ENCODE measurements at regions not wholly inside any gene's neighbourhood (a gene's known extent, or its start where the extent isn't known, plus 50 kb on each side); places are given as distances from the start of the nearest gene placed in this dataset.
"Not testable (repeated sequence)": the region's sequence is repeated elsewhere in the genome, so short reads cannot be mapped to it uniquely, and the experiment has no call there.

GRCh38 chr12:42887657-42888056 is 298.1 kb upstream of the PRICKLE1 start:
- Mint-ChIP-seq H3K9me3 (ENCODE audit: low read depth) (peaks cover 12% of the 10 kb centered on the region), H3K36me3 (ENCODE audit: low read depth) (no peaks in the 10 kb centered on the region), H3K4me1 (no peaks in the 10 kb centered on the region), H3K27me3 (no peaks in the 10 kb centered on the region), H3K4me3 (no peak overlapping the region), H3K27ac (no peak overlapping the region)
- intact Hi-C loops (cut with DNase I, micrococcal nuclease), result no loop called here
- no peak for ATAC-seq
- ChIA-PET CTCF (no interaction called here), POLR2A (no interaction called here)
- no peak for DNase-seq

GRCh38 chr12:42886160-42886559 is 296.6 kb upstream of the PRICKLE1 start:
- DNase-seq (no peak), ATAC-seq (no peak)
- Mint-ChIP-seq H3K27ac (no peak overlapping the region), H3K27me3 (no peaks in the 10 kb centered on the region), H3K4me3 (no peak overlapping the region), H3K9me3 (ENCODE audit: low read depth) (peaks cover 11% of the 10 kb centered on the region), H3K36me3 (ENCODE audit: low read depth) (no peaks in the 10 kb centered on the region), H3K4me1 (no peaks in the 10 kb centered on the region)
- POLR2A ChIA-PET, result no interaction called here
- intact Hi-C loops (cut with DNase I, micrococcal nuclease), result no loop called here
- CTCF ChIA-PET, result no interaction called here

- POLR2A ChIA-PET, result no interaction called here
- DNase-seq, result no peak
- Mint-ChIP-seq H3K27ac (no peak overlapping the region), H3K9me3 (ENCODE audit: low read depth) (peaks cover 14% of the 10 kb centered on the region), H3K36me3 (ENCODE audit: low read depth) (no peaks in the 10 kb centered on the region), H3K27me3 (no peaks in the 10 kb centered on the region), H3K4me1 (no peaks in the 10 kb centered on the region), H3K4me3 (no peak overlapping the region)
- intact Hi-C loops (cut with DNase I, micrococcal nuclease), result no loop called here
- CTCF ChIA-PET, result no interaction called here
- no peak for ATAC-seq
Measured at GRCh38 chr12:42885677-42886076, 296.1 kb upstream of the PRICKLE1 start.

GRCh38 chr12:42884116-42884515 is 294.6 kb upstream of the PRICKLE1 start:
- DNase-seq, result no peak
- CTCF ChIA-PET, result no interaction called here

GRCh38 chr12:42873401-42873800 is 283.9 kb upstream of the PRICKLE1 start:
- no peaks in the 10 kb centered on the region for H3K27me3 Mint-ChIP-seq
- no peak overlapping the region for H3K4me3 Mint-ChIP-seq
- no peak overlapping the region for H3K27ac Mint-ChIP-seq
- DNase-seq, result no peak
- intact Hi-C loops (cut with DNase I, micrococcal nuclease), result no loop called here
- POLR2A ChIA-PET, result no interaction called here
- no peaks in the 10 kb centered on the region for H3K36me3 Mint-ChIP-seq (ENCODE audit: low read depth)
- CTCF ChIA-PET, result no interaction called here
- peaks cover 4% of the 10 kb centered on the region for H3K9me3 Mint-ChIP-seq (ENCODE audit: low read depth)
- H3K4me1 Mint-ChIP-seq, result no peaks in the 10 kb centered on the region
- ATAC-seq, result no peak

More at GRCh38 chr12:42884116-42884515, 294.6 kb upstream of the PRICKLE1 start:
- POLR2A ChIA-PET, result no interaction called here
- intact Hi-C loops (cut with DNase I, micrococcal nuclease), result no loop called here
- no peak for ATAC-seq
- Mint-ChIP-seq H3K27me3 (no peaks in the 10 kb centered on the region), H3K36me3 (ENCODE audit: low read depth) (no peaks in the 10 kb centered on the region), H3K4me3 (no peak overlapping the region), H3K27ac (no peak overlapping the region), H3K9me3 (ENCODE audit: low read depth) (peaks cover 15% of the 10 kb centered on the region), H3K4me1 (no peaks in the 10 kb centered on the region)

GRCh38 chr12:42871816-42872215 is 282.3 kb upstream of the PRICKLE1 start:
- POLR2A ChIA-PET, result no interaction called here
- no peaks in the 10 kb centered on the region for H3K36me3 Mint-ChIP-seq (ENCODE audit: low read depth)
- H3K27ac Mint-ChIP-seq, result no peak overlapping the region

GRCh38 chr12:42868291-42868690 is 278.7 kb upstream of the PRICKLE1 start:
- Mint-ChIP-seq H3K27ac (no peak overlapping the region), H3K36me3 (ENCODE audit: low read depth) (no peaks in the 10 kb centered on the region), H3K4me3 (no peak overlapping the region), H3K9me3 (ENCODE audit: low read depth) (no peaks in the 10 kb centered on the region), H3K27me3 (no peaks in the 10 kb centered on the region), H3K4me1 (no peaks in the 10 kb centered on the region)
- intact Hi-C loops (cut with DNase I, micrococcal nuclease), result no loop called here
- ATAC-seq (no peak), DNase-seq (no peak)
- ChIA-PET CTCF (no interaction called here), POLR2A (no interaction called here)

More at GRCh38 chr12:42871816-42872215, 282.3 kb upstream of the PRICKLE1 start:
- intact Hi-C loops (cut with DNase I, micrococcal nuclease), result no loop called here
- Mint-ChIP-seq H3K27me3 (no peaks in the 10 kb centered on the region), H3K4me1 (no peaks in the 10 kb centered on the region), H3K4me3 (no peak overlapping the region), H3K9me3 (ENCODE audit: low read depth) (no peaks in the 10 kb centered on the region)
- no peak for ATAC-seq
- CTCF ChIA-PET, result interaction anchor here (0.6 kb wide), 1 partner anchor 242 kb away, joined by 3 read pairs; no protein-coding TSS in a partner anchor
- DNase-seq, result no peak

- DNase-seq (no peak), ATAC-seq (no peak)
- no peaks in the 10 kb centered on the region for H3K36me3 Mint-ChIP-seq (ENCODE audit: low read depth)
- no peak overlapping the region for H3K4me3 Mint-ChIP-seq
- H3K27ac Mint-ChIP-seq, result no peak overlapping the region
- CTCF ChIA-PET, result no interaction called here
- intact Hi-C loops (cut with DNase I, micrococcal nuclease), result no loop called here
- H3K9me3 Mint-ChIP-seq (ENCODE audit: low read depth), result no peaks in the 10 kb centered on the region
- no peaks in the 10 kb centered on the region for H3K27me3 Mint-ChIP-seq
- H3K4me1 Mint-ChIP-seq, result no peaks in the 10 kb centered on the region
- POLR2A ChIA-PET, result no interaction called here
Measured at GRCh38 chr12:42865282-42865681, 275.7 kb upstream of the PRICKLE1 start.

- intact Hi-C loops (cut with DNase I, micrococcal nuclease), result no loop called here
- Mint-ChIP-seq H3K27ac (no peak overlapping the region), H3K4me3 (no peak overlapping the region), H3K36me3 (ENCODE audit: low read depth) (no peaks in the 10 kb centered on the region), H3K27me3 (no peaks in the 10 kb centered on the region), H3K9me3 (ENCODE audit: low read depth) (no peaks in the 10 kb centered on the region), H3K4me1 (no peaks in the 10 kb centered on the region)
- DNase-seq, result no peak
- no peak for ATAC-seq
- CTCF ChIA-PET, result no interaction called here
- POLR2A ChIA-PET, result no interaction called here
Measured at GRCh38 chr12:42862055-42862454, 272.5 kb upstream of the PRICKLE1 start.

- H3K27ac Mint-ChIP-seq; intact Hi-C loops (cut with DNase I, micrococcal nuclease); H3K4me1 Mint-ChIP-seq: not testable (repeated sequence)
Measured at GRCh38 chr12:42860331-42860730, 270.8 kb upstream of the PRICKLE1 start.

GRCh38 chr12:42859612-42860011 is 270.1 kb upstream of the PRICKLE1 start:
- no peaks in the 10 kb centered on the region for H3K27me3 Mint-ChIP-seq
- H3K4me1 Mint-ChIP-seq, result no peaks in the 10 kb centered on the region
- intact Hi-C loops (cut with DNase I, micrococcal nuclease), result no loop called here
- no peak overlapping the region for H3K4me3 Mint-ChIP-seq
- no peak overlapping the region for H3K27ac Mint-ChIP-seq
- ATAC-seq (no peak), DNase-seq (no peak)
- CTCF ChIA-PET, result no interaction called here
- POLR2A ChIA-PET, result no interaction called here
- no peaks in the 10 kb centered on the region for H3K9me3 Mint-ChIP-seq (ENCODE audit: low read depth)
- H3K36me3 Mint-ChIP-seq (ENCODE audit: low read depth), result no peaks in the 10 kb centered on the region

More at GRCh38 chr12:42860331-42860730, 270.8 kb upstream of the PRICKLE1 start:
- H3K4me3 Mint-ChIP-seq; POLR2A ChIA-PET; H3K9me3 Mint-ChIP-seq (ENCODE audit: low read depth); CTCF ChIA-PET; DNase-seq; H3K36me3 Mint-ChIP-seq (ENCODE audit: low read depth); H3K27me3 Mint-ChIP-seq; ATAC-seq: not testable (repeated sequence)

GRCh38 chr12:42857106-42857505 is 267.6 kb upstream of the PRICKLE1 start:
- Mint-ChIP-seq H3K4me3 (no peak overlapping the region), H3K27me3 (no peaks in the 10 kb centered on the region), H3K4me1 (no peaks in the 10 kb centered on the region), H3K27ac (no peak overlapping the region), H3K36me3 (ENCODE audit: low read depth) (no peaks in the 10 kb centered on the region), H3K9me3 (ENCODE audit: low read depth) (no peaks in the 10 kb centered on the region)
- POLR2A ChIA-PET, result no interaction called here
- CTCF ChIA-PET, result interaction anchor here (0.6 kb wide), 1 partner anchor 31 kb away, joined by 3 read pairs; no protein-coding TSS in a partner anchor
- ATAC-seq (no peak), DNase-seq (no peak)
- intact Hi-C loops (cut with DNase I, micrococcal nuclease), result no loop called here

- intact Hi-C loops (cut with DNase I, micrococcal nuclease), result no loop called here
- CTCF ChIA-PET, result no interaction called here
- H3K36me3 Mint-ChIP-seq (ENCODE audit: low read depth), result no peaks in the 10 kb centered on the region
- no peaks in the 10 kb centered on the region for H3K9me3 Mint-ChIP-seq (ENCODE audit: low read depth)
- no peaks in the 10 kb centered on the region for H3K27me3 Mint-ChIP-seq
- no peak overlapping the region for H3K4me3 Mint-ChIP-seq
- H3K27ac Mint-ChIP-seq, result no peak overlapping the region
- DNase-seq, result no peak
- no peaks in the 10 kb centered on the region for H3K4me1 Mint-ChIP-seq
- POLR2A ChIA-PET, result no interaction called here
- ATAC-seq, result no peak
Measured at GRCh38 chr12:42855362-42855950, 265.9 kb upstream of the PRICKLE1 start.

All from activated CD4-positive, alpha-beta T cell treated with anti-CD3 and anti-CD28 coated beads for 36 hours (primary cell).